GM12878 (cell line): ENCODE measurements at regions not wholly inside any gene's neighbourhood (a gene's known extent, or its start where the extent isn't known, plus 50 kb on each side); places are given as distances from the start of the nearest gene placed in this dataset.

Experiments
- ATAC-seq: fragments of 200-7000 bp; cut with Tn5 transposase; 3 replicates; pipeline ENCODE4 v1.9.1; 2020; ENCODE audit warnings: mild to moderate bottlenecking, moderate library complexity
- BruUV-seq: library from RNA; stranded (reverse); fragments of 400-500 nt; replicated peaks from 2 replicates; lab custom pipeline; 2021; lab: Mats Ljungman, UMichigan
- CTCF ChIA-PET: fragments of 300-600 bp; sonication (Branson Sonifier 250); formaldehyde crosslinking; extraction: SDS; loops from one replicate; lab custom pipeline; 2021; ENCODE audit warnings: inconsistent platforms; lab: Yijun Ruan, JAX
- POLR2A ChIA-PET: fragments of 350-600 bp; formaldehyde crosslinking; extraction: SDS; loops from one replicate; lab custom pipeline; 2021; ENCODE audit warnings: inconsistent platforms; lab: Charles Lee
- RAD21 ChIA-PET: fragments of 300-600 bp; sonication (Branson Sonifier 250); formaldehyde crosslinking; loops from one replicate; lab custom pipeline; 2023; ENCODE audit warnings: antibody characterized with exemption; ENCODE audit not compliant: unreplicated experiment; lab: Charles Lee
- SMC1A ChIA-PET: fragments of 300-600 bp; sonication (Branson Sonifier 250); formaldehyde crosslinking; loops from one replicate; lab custom pipeline; 2023; ENCODE audit not compliant: unreplicated experiment, uncharacterized antibody; lab: Charles Lee
- DNase-seq: peaks from one replicate; pipeline ENCODE4 v3.0.0-alpha.2; 2011; ENCODE audit warnings: low read depth, low spot score
- FAIRE-seq: peaks from 3 replicates; lab custom pipeline; 2011; peaks lifted over from hg19 to GRCh38; lab: Jason Lieb, UNC
- H2AFZ ChIP-seq: 2 replicates; pipeline ENCODE4 v1.6.0; 2011; ENCODE audit warnings: low read depth, low read length, control low read depth; ENCODE audit not compliant: control insufficient read depth
- H3K27ac ChIP-seq: 2 replicates; pipeline ENCODE4 v1.5.1; 2011; ENCODE audit warnings: control low read depth; ENCODE audit not compliant: control insufficient read depth, insufficient read depth
- H3K27me3 ChIP-seq, 2 experiments: replicated peaks in 1 of 2; 2 replicates each; pipeline versions ENCODE4 v1.6.0 to v1.6.1; 2011; ENCODE audit warnings: low read length in 1 of 2; ENCODE audit not compliant: control insufficient read depth in 2 of 2, insufficient read depth in 2 of 2
- H3K36me3 ChIP-seq, 2 experiments: 2 replicates each; pipeline ENCODE4 v1.5.1; 2011; ENCODE audit warnings: low read length in 1 of 2; ENCODE audit not compliant: control insufficient read depth in 2 of 2, insufficient read depth in 2 of 2
- H3K4me1 ChIP-seq: 2 replicates; pipeline ENCODE4 v1.6.1; 2011; ENCODE audit warnings: mild to moderate bottlenecking, low read length, moderate library complexity, mixed read lengths; ENCODE audit not compliant: control insufficient read depth, insufficient read depth
- H3K4me2 ChIP-seq: 2 replicates; pipeline ENCODE4 v1.6.0; 2011; ENCODE audit warnings: control low read depth; ENCODE audit not compliant: control insufficient read depth, insufficient read depth
- H3K4me3 ChIP-seq: fragments of 200-600 bp; sonication (generic); 2 replicates; pipeline ENCODE4 v1.5.1; 2016
- H3K79me2 ChIP-seq: 2 replicates; pipeline ENCODE4 v1.6.0; 2011; ENCODE audit warnings: low read length; ENCODE audit not compliant: control insufficient read depth, insufficient read depth
- H3K9ac ChIP-seq: 2 replicates; pipeline ENCODE4 v1.8.0; 2011; ENCODE audit warnings: low read length, control low read depth, mixed read lengths; ENCODE audit not compliant: control insufficient read depth, insufficient read depth
- H3K9me3 ChIP-seq: replicated peaks from 3 replicates; pipeline ENCODE4 v1.5.1; 2011; ENCODE audit warnings: mild to moderate bottlenecking, low read length; ENCODE audit not compliant: control insufficient read depth, insufficient read depth
- H4K20me1 ChIP-seq: 2 replicates; pipeline ENCODE4 v1.6.0; 2011; ENCODE audit not compliant: control insufficient read depth, insufficient read depth
- BHLHE40 ChIP-seq, 2 experiments: fragments of 450-650 bp in 1 of 2; IDR thresholded peaks; 2 replicates each; pipeline ENCODE4 v1.6.1; 2011 to 2017; ENCODE audit warnings: low read depth in 2 of 2, borderline replicate concordance in 1 of 2, improper control_type of control experiment in 1 of 2, low read length in 1 of 2, mild to moderate bottlenecking in 1 of 2
- GABPA ChIP-seq: IDR thresholded peaks from 2 replicates; pipeline ENCODE4 v1.6.1; 2014; ENCODE audit warnings: antibody characterized with exemption, low read depth, mild to moderate bottlenecking, inconsistent platforms
- GATAD2B ChIP-seq: fragments of 450-650 bp; conservative IDR thresholded peaks from 2 replicates; pipeline ENCODE4 v1.6.1; 2017; ENCODE audit warnings: low read depth, mild to moderate bottlenecking, moderate library complexity
- RB1 ChIP-seq: fragments of 450-650 bp; formaldehyde crosslinking; IDR thresholded peaks from 2 replicates; pipeline ENCODE4 v1.6.1; 2017; ENCODE audit warnings: mild to moderate bottlenecking, borderline replicate concordance
- RBBP5 ChIP-seq: fragments of 200-600 bp; sonication (generic); conservative IDR thresholded peaks from 2 replicates; pipeline ENCODE4 v1.6.1; 2016
- SRF ChIP-seq, 2 experiments: IDR thresholded peaks; 2 replicates each; pipeline ENCODE4 v1.6.1; 2011; ENCODE audit warnings: low read depth in 2 of 2, low read length in 2 of 2, mild to moderate bottlenecking in 1 of 2, moderate library complexity in 1 of 2
- STAT1 ChIP-seq: fragments of 450-650 bp; conservative IDR thresholded peaks from 2 replicates; pipeline ENCODE4 v1.6.1; 2014; ENCODE audit warnings: antibody characterized with exemption, mild to moderate bottlenecking
- ZNF622 ChIP-seq: fragments of 450-650 bp; IDR thresholded peaks from 2 replicates; pipeline ENCODE4 v1.6.1; 2017; ENCODE audit warnings: mild to moderate bottlenecking, inconsistent platforms
- ZSCAN29 ChIP-seq: fragments of 450-650 bp; IDR thresholded peaks from 2 replicates; pipeline ENCODE4 v1.6.1; 2017; ENCODE audit warnings: mild to moderate bottlenecking, moderate library complexity
- WGBS: methylation state at CpG from one replicate; pipeline ENCODE4 v1.1.6; 2016; ENCODE audit warnings: low lambda C conversion rate; ENCODE audit not compliant: insufficient replicate concordance, insufficient coverage; ENCODE audit errors: missing lambda C conversion rate; 5-methylcytosine and 5-hydroxymethylcytosine counted together
- in situ Hi-C: fragments of 300-500 bp; cut with MboI; formaldehyde crosslinking; loops from 9 replicates; pipeline ENCODE4 v1.14.3; 2018; ENCODE audit warnings: mixed read lengths
- intact Hi-C: fragments of 100-400 bp; cut with micrococcal nuclease; formaldehyde crosslinking; loops from one replicate; pipeline ENCODE4 v1.14.2; 2022; ENCODE audit not compliant: unreplicated experiment
- TF ChIP-seq, protein P1 (sequence below), 3 experiments: IDR thresholded peaks in 2 of 3; conservative IDR thresholded peaks in 1 of 3; 2 replicates each; pipeline ENCODE4 v1.5.1; 2011; ENCODE audit warnings: low read depth in 3 of 3, low read length in 3 of 3, mild to moderate bottlenecking in 3 of 3, control low read depth in 2 of 3, moderate library complexity in 2 of 3, inconsistent platforms in 1 of 3, mixed read lengths in 1 of 3; ENCODE audit not compliant: control insufficient read depth in 2 of 3, insufficient read depth in 1 of 3; ENCODE audit errors: extremely low read depth in 1 of 3

DNA sequence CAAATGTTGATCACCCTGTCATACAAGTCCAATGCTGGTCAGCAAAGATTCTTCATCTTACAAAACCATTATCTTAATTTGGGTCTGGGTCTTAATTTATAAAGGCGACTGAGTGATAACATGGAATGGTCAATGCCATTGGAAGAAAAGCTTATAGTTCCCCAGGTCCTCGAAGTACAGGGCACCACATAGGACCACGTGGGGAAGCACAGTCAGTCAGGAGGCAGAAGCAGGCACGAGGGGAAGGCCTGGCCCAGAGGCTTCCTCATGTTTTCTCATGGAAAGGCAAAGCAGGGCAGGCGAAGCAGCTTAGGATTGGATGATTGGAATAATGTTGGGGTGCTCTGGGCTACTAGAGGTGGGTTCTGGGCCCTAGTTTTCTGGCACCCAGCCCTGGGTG lies 175.7 kb downstream of the FASLG start (continued):
- no peak for TF ChIP-seq SRF (IDR thresholded peaks at IDR 0.05; ENCODE audit: low read depth in 2 of 2, low read length in 2 of 2)
- no peak for TF ChIP-seq RB1
- TF ChIP-seq RBBP5 = no peak
- no peak for TF ChIP-seq BHLHE40 (IDR thresholded peaks at IDR 0.05; ENCODE audit: borderline replicate concordance in 1 of 2, low read depth in 2 of 2, low read length in 1 of 2)
- no peak for TF ChIP-seq ZSCAN29
- no peak for TF ChIP-seq STAT1
- no peak for TF ChIP-seq GABPA
- TF ChIP-seq, protein P1, sequence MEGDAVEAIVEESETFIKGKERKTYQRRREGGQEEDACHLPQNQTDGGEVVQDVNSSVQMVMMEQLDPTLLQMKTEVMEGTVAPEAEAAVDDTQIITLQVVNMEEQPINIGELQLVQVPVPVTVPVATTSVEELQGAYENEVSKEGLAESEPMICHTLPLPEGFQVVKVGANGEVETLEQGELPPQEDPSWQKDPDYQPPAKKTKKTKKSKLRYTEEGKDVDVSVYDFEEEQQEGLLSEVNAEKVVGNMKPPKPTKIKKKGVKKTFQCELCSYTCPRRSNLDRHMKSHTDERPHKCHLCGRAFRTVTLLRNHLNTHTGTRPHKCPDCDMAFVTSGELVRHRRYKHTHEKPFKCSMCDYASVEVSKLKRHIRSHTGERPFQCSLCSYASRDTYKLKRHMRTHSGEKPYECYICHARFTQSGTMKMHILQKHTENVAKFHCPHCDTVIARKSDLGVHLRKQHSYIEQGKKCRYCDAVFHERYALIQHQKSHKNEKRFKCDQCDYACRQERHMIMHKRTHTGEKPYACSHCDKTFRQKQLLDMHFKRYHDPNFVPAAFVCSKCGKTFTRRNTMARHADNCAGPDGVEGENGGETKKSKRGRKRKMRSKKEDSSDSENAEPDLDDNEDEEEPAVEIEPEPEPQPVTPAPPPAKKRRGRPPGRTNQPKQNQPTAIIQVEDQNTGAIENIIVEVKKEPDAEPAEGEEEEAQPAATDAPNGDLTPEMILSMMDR (IDR thresholded peaks at IDR 0.05 in 2 of 3, conservative IDR thresholded peaks at IDR 0.05 in 1 of 3; ENCODE audit: control insufficient read depth in 2 of 3, extremely low read depth in 1 of 3, insufficient read depth in 1 of 3, low read depth in 3 of 3, low read length in 3 of 3) = no peak

GRCh38 chr1:172835834-172836233 lies 176.9 kb downstream of the FASLG start:
- H2AFZ ChIP-seq = no peak overlapping the region
- H3K79me2 ChIP-seq = no peaks in the 10 kb centered on the region
- 2% methylated on average over 2 of the region's 2 CpGs for WGBS
- H3K4me2 ChIP-seq = no peak overlapping the region
- ATAC-seq = no peak
- SMC1A ChIA-PET = interaction anchor here (1.0 to 1.9 kb wide), 3 partner anchors 9 to 367 kb away, joined by 3 to 5 read pairs (median 4); no protein-coding TSS in a partner anchor
- no peaks in the 10 kb centered on the region for H4K20me1 ChIP-seq
- H3K27ac ChIP-seq = no peak overlapping the region
- intact Hi-C loops = no loop called here
- in situ Hi-C loops = no loop called here
- RAD21 ChIA-PET = no interaction called here
- no peaks in the 10 kb centered on the region for H3K36me3 ChIP-seq
- H3K4me3 ChIP-seq = no peak overlapping the region
- POLR2A ChIA-PET = no interaction called here
- no peak overlapping the region for H3K9ac ChIP-seq
- no peaks in the 10 kb centered on the region for H3K4me1 ChIP-seq
- FAIRE-seq = no peak
- CTCF ChIA-PET = interaction anchor here (1.0 to 3.1 kb wide), 3 partner anchors 10 to 366 kb away, joined by 3 to 13 read pairs (median 4); no protein-coding TSS in a partner anchor
- no TSS peak for BruUV-seq
- no peaks in the 10 kb centered on the region; the same call in 2 of the 3 replicates for H3K9me3 ChIP-seq
- DNase-seq = no peak
- H3K27me3 ChIP-seq = peaks cover 0 to 2% of the 10 kb centered on the region in 2 experiments; a peak in 2 of 4 replicates
- TF ChIP-seq GATAD2B (no peak), ZNF622 (no peak)
